ENCODE measurements at regions not wholly inside any gene's neighbourhood (a gene's known extent, or its start where the extent isn't known, plus 50 kb on each side); places are given as distances from the start of the nearest gene placed in this dataset.
A peak's percentile ranks its signal among the peaks of the same experiment; 100 is the strongest.

- Mint-ChIP-seq H3K4me1 (ENCODE audit: low read depth, unreplicated experiment) (no peaks in the 10 kb centered on the region), H3K4me3 (ENCODE audit: unreplicated experiment) (no peak overlapping the region), H3K9me3 (ENCODE audit: unreplicated experiment) (no peaks in the 10 kb centered on the region), H3K27me3 (ENCODE audit: low read depth, unreplicated experiment) (no peaks in the 10 kb centered on the region), H3K27ac (ENCODE audit: unreplicated experiment) (no peak overlapping the region), H3K36me3 (ENCODE audit: low read depth, unreplicated experiment) (no peaks in the 10 kb centered on the region)
- TF ChIP-seq EZH2 (IDR thresholded peaks at IDR 0.05; ENCODE audit: insufficient read depth, low read length) (no peak), CTCF (IDR thresholded peaks at IDR 0.05; ENCODE audit: insufficient read depth, low read depth, low read length) (no peak)
- Histone ChIP-seq H3K4me3 (ENCODE audit: insufficient read depth, low read depth, low read length) (no peak overlapping the region), H3K79me2 (ENCODE audit: insufficient read depth, low read length) (no peaks in the 10 kb centered on the region), H3K4me1 (ENCODE audit: insufficient read depth, low read length) (no peaks in the 10 kb centered on the region), H4K20me1 (ENCODE audit: insufficient read depth, low read length) (no peaks in the 10 kb centered on the region), H3K27ac (ENCODE audit: low read depth, low read length) (no peak overlapping the region), H2AFZ (ENCODE audit: low read depth, low read length) (no peak overlapping the region), H3K36me3 (ENCODE audit: insufficient read depth, low read length) (no peaks in the 10 kb centered on the region), H3K4me2 (ENCODE audit: low read length) (no peak overlapping the region), H3K27me3 (ENCODE audit: insufficient read depth, low read length) (no peaks in the 10 kb centered on the region), H3K9ac (ENCODE audit: low read length) (no peak overlapping the region), H3K9me3 (ENCODE audit: insufficient read depth, low read depth, low read length) (no peaks in the 10 kb centered on the region)
- FAIRE-seq (no peak), DNase-seq (ENCODE audit: low read depth) (peak; percentile 25)
Measured at GRCh38 chr2:150759106-150759505, 271.6 kb upstream of the RND3 start.

- no peak overlapping the region for H3K27ac Mint-ChIP-seq (ENCODE audit: unreplicated experiment)
- FAIRE-seq (no peak), DNase-seq (ENCODE audit: low read depth) (no peak)
- no peaks in the 10 kb centered on the region for H4K20me1 ChIP-seq (ENCODE audit: insufficient read depth, low read length)
- no peaks in the 10 kb centered on the region for H3K4me1 Mint-ChIP-seq (ENCODE audit: low read depth, unreplicated experiment)
- H3K4me1 ChIP-seq (ENCODE audit: insufficient read depth, low read length): no peaks in the 10 kb centered on the region
- no peaks in the 10 kb centered on the region for H3K27me3 Mint-ChIP-seq (ENCODE audit: low read depth, unreplicated experiment)
- H3K9me3 Mint-ChIP-seq (ENCODE audit: unreplicated experiment): no peaks in the 10 kb centered on the region
- H3K27me3 ChIP-seq (ENCODE audit: insufficient read depth, low read length): no peaks in the 10 kb centered on the region
- no peaks in the 10 kb centered on the region for H3K79me2 ChIP-seq (ENCODE audit: insufficient read depth, low read length)
- no peak overlapping the region for H3K9ac ChIP-seq (ENCODE audit: low read length)
- H2AFZ ChIP-seq (ENCODE audit: low read depth, low read length): no peak overlapping the region
- no peak overlapping the region for H3K4me2 ChIP-seq (ENCODE audit: low read length)
- TF ChIP-seq CTCF (IDR thresholded peaks at IDR 0.05; ENCODE audit: insufficient read depth, low read depth, low read length) (no peak), EZH2 (IDR thresholded peaks at IDR 0.05; ENCODE audit: insufficient read depth, low read length) (no peak)
- H3K9me3 ChIP-seq (ENCODE audit: insufficient read depth, low read depth, low read length): no peaks in the 10 kb centered on the region
- H3K4me3 Mint-ChIP-seq (ENCODE audit: unreplicated experiment): no peak overlapping the region
- H3K36me3 Mint-ChIP-seq (ENCODE audit: low read depth, unreplicated experiment): no peaks in the 10 kb centered on the region
- H3K27ac ChIP-seq (ENCODE audit: low read depth, low read length): no peak overlapping the region
- no peak overlapping the region for H3K4me3 ChIP-seq (ENCODE audit: insufficient read depth, low read depth, low read length)
- no peaks in the 10 kb centered on the region for H3K36me3 ChIP-seq (ENCODE audit: insufficient read depth, low read length)
Measured at GRCh38 chr2:150752229-150752628, 264.8 kb upstream of the RND3 start.

- DNase-seq (ENCODE audit: low read depth) (no peak), FAIRE-seq (no peak)
- no peak overlapping the region for H2AFZ ChIP-seq (ENCODE audit: low read depth, low read length)
- Mint-ChIP-seq H3K4me1 (ENCODE audit: low read depth, unreplicated experiment) (no peaks in the 10 kb centered on the region), H3K9me3 (ENCODE audit: unreplicated experiment) (no peaks in the 10 kb centered on the region), H3K4me3 (ENCODE audit: unreplicated experiment) (no peak overlapping the region), H3K27me3 (ENCODE audit: low read depth, unreplicated experiment) (no peaks in the 10 kb centered on the region), H3K36me3 (ENCODE audit: low read depth, unreplicated experiment) (no peaks in the 10 kb centered on the region), H3K27ac (ENCODE audit: unreplicated experiment) (no peak overlapping the region)
- H3K36me3 ChIP-seq (ENCODE audit: insufficient read depth, low read length): no peaks in the 10 kb centered on the region
- no peak for TF ChIP-seq CTCF (IDR thresholded peaks at IDR 0.05; ENCODE audit: insufficient read depth, low read depth, low read length)
- no peak for TF ChIP-seq EZH2 (IDR thresholded peaks at IDR 0.05; ENCODE audit: insufficient read depth, low read length)
- no peak overlapping the region for H3K27ac ChIP-seq (ENCODE audit: low read depth, low read length)
- no peak overlapping the region for H3K4me2 ChIP-seq (ENCODE audit: low read length)
- no peaks in the 10 kb centered on the region for H4K20me1 ChIP-seq (ENCODE audit: insufficient read depth, low read length)
- no peaks in the 10 kb centered on the region for H3K4me1 ChIP-seq (ENCODE audit: insufficient read depth, low read length)
- no peak overlapping the region for H3K4me3 ChIP-seq (ENCODE audit: insufficient read depth, low read depth, low read length)
- H3K27me3 ChIP-seq (ENCODE audit: insufficient read depth, low read length): no peaks in the 10 kb centered on the region
- no peak overlapping the region for H3K9ac ChIP-seq (ENCODE audit: low read length)
- H3K9me3 ChIP-seq (ENCODE audit: insufficient read depth, low read depth, low read length): no peaks in the 10 kb centered on the region
- H3K79me2 ChIP-seq (ENCODE audit: insufficient read depth, low read length): no peaks in the 10 kb centered on the region
Measured at GRCh38 chr2:150750720-150751119, 263.3 kb upstream of the RND3 start.

All from astrocyte (in vitro differentiated cells and primary cell).